Naive thymus-derived CD8-positive, alpha-beta T cell (primary cell): ENCODE measurements at regions not wholly inside any gene's neighbourhood (a gene's known extent, or its start where the extent isn't known, plus 50 kb on each side); places are given as distances from the start of the nearest gene placed in this dataset.
"Not testable (repeated sequence)": the region's sequence is repeated elsewhere in the genome, so short reads cannot be mapped to it uniquely, and the experiment has no call there.

Source experiments
- ATAC-seq, 2 donors: fragments of 150-1000 bp; cut with Tn5 transposase in 1 of 2; sonication (Bioruptor Pico), chemical (Tn5 transposase) in 1 of 2; 1 replicate in 1 of 2; 2 replicates in 1 of 2; pipeline ENCODE4 v1.10.0; 2021; ENCODE audit warnings: mild to moderate bottlenecking in 2 of 2, moderate library complexity in 2 of 2
- POLR2A ChIA-PET: fragments of 350-600 bp; sonication (Branson Sonifier 250); formaldehyde crosslinking; loops from one replicate; lab custom pipeline; 2021; ENCODE audit warnings: antibody characterized with exemption; lab: Charles Lee
- DNase-seq, 10 donors: peaks; one replicate each; pipeline versions ENCODE4 v3.0.0 to v3.0.0-alpha.2; 2020 to 2022
- H3K27ac Mint-ChIP-seq, 10 donors: one replicate each; pipeline ENCODE4 v1.8.0; 2020 to 2022; ENCODE audit warnings: mild to moderate bottlenecking in 10 of 10, mixed read lengths in 10 of 10, moderate library complexity in 4 of 10, inconsistent platforms in 1 of 10
- H3K27me3 Mint-ChIP-seq, 5 donors: one replicate each; pipeline ENCODE4 v1.8.0; 2021 to 2022; ENCODE audit warnings: mixed read lengths in 5 of 5
- H3K36me3 Mint-ChIP-seq, 3 donors: one replicate each; pipeline ENCODE4 v1.8.0; 2020 to 2022; ENCODE audit warnings: mixed read lengths in 3 of 3, mild to moderate bottlenecking in 2 of 3, inconsistent platforms in 1 of 3
- H3K4me1 Mint-ChIP-seq, 4 donors: one replicate each; pipeline ENCODE4 v1.8.0; 2021 to 2022; ENCODE audit warnings: mixed read lengths in 4 of 4
- H3K4me3 Mint-ChIP-seq, 10 donors: one replicate each; pipeline ENCODE4 v1.8.0; 2020 to 2022; ENCODE audit warnings: mild to moderate bottlenecking in 10 of 10, mixed read lengths in 10 of 10, moderate library complexity in 6 of 10, inconsistent platforms in 1 of 10
- H3K9me3 Mint-ChIP-seq, 9 donors: one replicate each; pipeline ENCODE4 v1.8.0; 2020 to 2022; ENCODE audit warnings: mixed read lengths in 9 of 9, mild to moderate bottlenecking in 3 of 9, inconsistent platforms in 1 of 9, moderate library complexity in 1 of 9

DNA sequence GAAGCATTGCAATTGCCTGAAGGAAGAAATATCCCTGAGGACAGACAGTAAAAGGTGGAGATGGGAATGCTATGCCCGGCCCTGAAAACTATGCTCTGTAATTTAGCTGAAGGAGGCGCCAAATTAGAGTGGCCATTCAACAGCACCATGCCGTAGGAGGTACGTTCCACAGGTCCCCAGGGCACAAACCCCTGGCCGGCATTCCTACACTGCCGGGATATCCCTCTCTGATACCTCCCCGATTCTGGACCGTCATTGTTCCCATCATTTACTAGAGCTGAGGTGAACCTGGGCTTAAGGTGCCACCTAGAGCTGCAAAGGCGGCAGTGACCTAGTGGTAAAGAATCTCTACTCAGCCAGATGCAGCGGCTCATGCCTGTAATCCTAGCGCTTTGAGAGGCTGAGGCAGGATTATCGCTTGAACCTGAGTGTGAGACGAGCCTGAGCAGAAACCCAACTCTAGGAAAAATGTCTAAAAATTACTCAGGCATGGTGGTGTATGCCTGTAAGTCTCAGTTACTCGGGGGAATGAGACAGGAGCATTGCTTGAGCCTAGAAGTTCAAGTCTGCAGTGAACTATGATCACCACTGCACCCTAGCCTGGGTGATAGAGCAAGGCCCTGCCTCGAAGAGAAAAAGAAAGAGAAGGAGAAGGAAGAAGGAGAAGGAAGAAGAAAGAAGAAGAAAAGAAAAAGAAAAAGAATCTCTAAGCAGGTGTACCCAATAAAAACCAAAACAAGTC is 53.0 kb upstream of the TNKS2 start:
- Mint-ChIP-seq H3K36me3 (peaks cover 3 to 11% (median 5%) of the 10 kb centered on the region in 3 donors), H3K9me3 (peaks cover 0 to 7% (median 0%) of the 10 kb centered on the region in 9 donors), H3K27me3 (peaks cover 7 to 62% (median 35%) of the 10 kb centered on the region in 5 donors), H3K27ac (no peak overlapping the region), H3K4me3 (no peak overlapping the region), H3K4me1 (no peaks in the 10 kb centered on the region)
- DNase-seq (no peak), ATAC-seq (no peak)
- POLR2A ChIA-PET = no interaction called here

- DNase-seq (no peak), ATAC-seq (no peak)
- POLR2A ChIA-PET = no interaction called here
- Mint-ChIP-seq H3K4me1 (no peaks in the 10 kb centered on the region), H3K27me3 (peaks cover 20 to 80% (median 45%) of the 10 kb centered on the region in 5 donors), H3K36me3 (peaks cover 3 to 15% (median 5%) of the 10 kb centered on the region in 3 donors), H3K9me3 (peaks cover 0 to 7% (median 0%) of the 10 kb centered on the region in 9 donors), H3K4me3 (no peak overlapping the region), H3K27ac (no peak overlapping the region)
These were observed 54.8 kb upstream of the TNKS2 start for GRCh38 chr10:91743465-91743864.

GRCh38 chr10:91742229-91742628 is 56.0 kb upstream of the TNKS2 start:
- peaks cover 28 to 92% (median 52%) of the 10 kb centered on the region in 5 donors for H3K27me3 Mint-ChIP-seq
- no peak for ATAC-seq
- peaks cover 3 to 15% (median 5%) of the 10 kb centered on the region in 3 donors for H3K36me3 Mint-ChIP-seq
- no peak overlapping the region for H3K4me3 Mint-ChIP-seq
- no peaks in the 10 kb centered on the region for H3K4me1 Mint-ChIP-seq
- H3K27ac Mint-ChIP-seq = no peak overlapping the region
- peaks cover 0 to 7% (median 0%) of the 10 kb centered on the region in 9 donors for H3K9me3 Mint-ChIP-seq
- no peak for DNase-seq
- POLR2A ChIA-PET = no interaction called here

GRCh38 chr10:91741356-91741755 is 56.9 kb upstream of the TNKS2 start:
- peaks cover 30 to 99% (median 54%) of the 10 kb centered on the region in 5 donors for H3K27me3 Mint-ChIP-seq
- peaks cover 3 to 14% (median 5%) of the 10 kb centered on the region in 3 donors for H3K36me3 Mint-ChIP-seq
- POLR2A ChIA-PET = no interaction called here
- ATAC-seq (no peak), DNase-seq (no peak)
- no peak overlapping the region for H3K4me3 Mint-ChIP-seq
- no peaks in the 10 kb centered on the region for H3K4me1 Mint-ChIP-seq
- no peak overlapping the region for H3K27ac Mint-ChIP-seq
- peaks cover 0 to 7% (median 0%) of the 10 kb centered on the region in 9 donors for H3K9me3 Mint-ChIP-seq

- H3K27me3 Mint-ChIP-seq = peaks cover 28 to 96% (median 56%) of the 10 kb centered on the region in 5 donors
These were observed 57.8 kb upstream of the TNKS2 start for GRCh38 chr10:91740353-91740924.

GRCh38 chr10:91732265-91732664 is 66.0 kb upstream of the TNKS2 start:
- H3K36me3 Mint-ChIP-seq, ATAC-seq, H3K4me1 Mint-ChIP-seq, DNase-seq, H3K4me3 Mint-ChIP-seq, POLR2A ChIA-PET: not testable (repeated sequence)
- H3K9me3 Mint-ChIP-seq = peaks cover 0 to 13% (median 0%) of the 10 kb centered on the region in 9 donors
- peaks cover 2 to 26% (median 15%) of the 10 kb centered on the region in 5 donors for H3K27me3 Mint-ChIP-seq
- H3K27ac Mint-ChIP-seq = peak overlapping the region in 1 of 10 donors; percentile 9

More at GRCh38 chr10:91740353-91740924, 57.8 kb upstream of the TNKS2 start:
- no peaks in the 10 kb centered on the region for H3K4me1 Mint-ChIP-seq
- ATAC-seq = no peak
- POLR2A ChIA-PET = no interaction called here
- H3K27ac Mint-ChIP-seq = no peak overlapping the region
- no peak for DNase-seq
- H3K36me3 Mint-ChIP-seq = peaks cover 0 to 5% (median 4%) of the 10 kb centered on the region in 3 donors
- H3K4me3 Mint-ChIP-seq = no peak overlapping the region
- H3K9me3 Mint-ChIP-seq = peaks cover 0 to 2% (median 0%) of the 10 kb centered on the region in 9 donors

- H3K27ac Mint-ChIP-seq, ATAC-seq, H3K4me3 Mint-ChIP-seq, DNase-seq, POLR2A ChIA-PET, H3K27me3 Mint-ChIP-seq, H3K36me3 Mint-ChIP-seq, H3K4me1 Mint-ChIP-seq: not testable (repeated sequence)
- peaks cover 0 to 13% (median 0%) of the 10 kb centered on the region in 9 donors for H3K9me3 Mint-ChIP-seq
These were observed 68.9 kb upstream of the TNKS2 start for GRCh38 chr10:91729339-91729738.

GRCh38 chr10:91726355-91726754 is 71.9 kb upstream of the TNKS2 start:
- Mint-ChIP-seq H3K4me1 (no peaks in the 10 kb centered on the region), H3K36me3 (no peaks in the 10 kb centered on the region), H3K27ac (no peak overlapping the region), H3K4me3 (no peak overlapping the region), H3K27me3 (peaks cover 2 to 7% (median 4%) of the 10 kb centered on the region in 5 donors), H3K9me3 (peaks cover 0 to 13% (median 0%) of the 10 kb centered on the region in 9 donors)
- POLR2A ChIA-PET = no interaction called here
- DNase-seq (no peak), ATAC-seq (no peak)

DNA sequence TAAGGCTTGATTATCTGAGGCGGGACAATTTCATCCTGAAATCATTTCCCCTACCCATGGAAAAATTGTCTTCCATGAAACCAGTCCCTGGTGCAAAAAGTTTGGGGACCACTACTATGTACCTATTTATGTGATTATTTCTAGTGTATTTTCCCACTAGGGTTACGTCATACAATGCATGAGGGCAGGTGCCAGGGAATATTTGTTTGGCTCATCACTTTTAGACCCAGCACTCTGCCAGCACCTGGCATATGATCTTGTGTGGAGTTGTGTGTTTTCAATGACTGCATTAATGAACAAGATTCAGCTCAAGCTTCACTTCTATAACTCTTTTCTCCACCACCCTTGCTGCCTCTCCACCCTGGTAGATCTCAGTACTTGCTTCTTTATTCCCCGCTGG is 73.3 kb upstream of the TNKS2 start:
- no peak overlapping the region for H3K4me3 Mint-ChIP-seq
- DNase-seq = no peak
- H3K27ac Mint-ChIP-seq = no peak overlapping the region
- H3K36me3 Mint-ChIP-seq = no peaks in the 10 kb centered on the region
- no peak for ATAC-seq
- no peaks in the 10 kb centered on the region for H3K4me1 Mint-ChIP-seq
- POLR2A ChIA-PET = no interaction called here
- peaks cover 0 to 13% (median 0%) of the 10 kb centered on the region in 9 donors for H3K9me3 Mint-ChIP-seq
- H3K27me3 Mint-ChIP-seq = peaks cover 2 to 9% (median 8%) of the 10 kb centered on the region in 5 donors

DNA sequence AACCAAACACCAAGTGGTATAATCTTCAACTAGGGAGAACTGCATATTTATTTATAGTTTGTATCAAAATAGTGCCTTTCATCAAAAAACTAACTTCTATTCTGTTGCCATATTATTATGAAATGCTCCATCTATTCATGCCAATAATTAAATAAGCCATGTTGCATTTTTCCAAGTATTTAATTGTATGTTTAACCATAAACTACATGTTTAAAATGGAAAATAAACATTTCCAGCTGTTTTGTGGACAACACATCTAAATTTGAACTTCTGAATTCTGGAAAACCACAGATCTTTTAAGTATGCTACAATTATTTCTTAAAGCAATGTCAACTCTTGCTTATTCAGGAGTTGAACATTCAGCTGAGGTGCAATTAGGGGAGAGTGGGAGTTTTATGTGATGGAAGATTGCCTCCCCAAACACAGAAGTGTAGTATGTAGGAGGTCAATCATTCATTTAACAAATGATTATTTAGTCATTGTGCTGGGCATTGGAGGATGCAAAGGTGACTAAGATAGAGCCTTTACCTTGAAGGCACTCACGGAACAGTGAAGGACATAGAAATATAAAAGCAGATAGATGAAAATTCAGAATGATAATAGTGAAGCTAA is 80.7 kb upstream of the PPP1R3C start:
- Mint-ChIP-seq H3K36me3 (peaks cover 0 to 2% (median 0%) of the 10 kb centered on the region in 3 donors), H3K9me3 (peaks cover 0 to 8% (median 0%) of the 10 kb centered on the region in 9 donors), H3K4me3 (no peak overlapping the region), H3K27ac (no peak overlapping the region), H3K27me3 (peaks cover 0 to 26% (median 15%) of the 10 kb centered on the region in 5 donors), H3K4me1 (no peaks in the 10 kb centered on the region)
- POLR2A ChIA-PET = no interaction called here
- no peak for DNase-seq
- ATAC-seq = no peak

DNA sequence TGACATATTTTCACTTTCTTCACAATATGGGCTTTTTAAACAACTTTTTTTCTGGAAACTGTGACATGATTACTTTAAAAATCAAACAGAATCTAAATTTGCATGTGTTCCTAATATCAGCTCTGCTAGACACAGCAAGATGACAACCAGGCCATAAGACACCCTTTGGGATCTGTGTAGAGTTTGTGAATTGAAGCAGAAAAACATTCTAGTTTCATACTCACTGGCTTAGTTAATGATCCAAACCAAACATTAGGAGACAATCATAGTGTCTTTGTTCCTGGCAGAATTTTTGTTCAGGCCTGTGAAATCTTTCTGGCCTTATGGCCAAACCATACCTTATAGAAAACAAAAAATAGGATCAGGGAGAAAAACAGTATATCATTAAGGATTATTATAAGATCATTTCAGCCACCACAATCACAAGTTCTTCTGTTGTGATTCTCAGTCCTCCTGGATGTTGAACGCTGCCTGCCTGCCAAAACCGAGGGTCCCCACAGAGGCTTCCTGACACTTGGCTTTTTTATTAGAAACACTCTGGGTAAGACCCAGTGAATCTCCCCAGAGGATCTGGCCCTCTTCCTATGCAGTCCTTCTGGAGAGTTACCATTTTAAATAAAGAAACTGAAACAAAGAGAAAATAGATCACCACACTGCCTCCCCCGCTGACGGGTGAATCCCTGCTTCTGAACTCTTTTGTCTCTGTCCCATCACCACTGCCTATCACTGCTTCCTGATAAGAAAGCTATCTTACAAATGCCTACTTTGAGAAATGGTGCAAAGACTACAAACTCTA is 79.2 kb upstream of the PPP1R3C start:
- no peak for ATAC-seq
- Mint-ChIP-seq H3K36me3 (peaks cover 0 to 2% (median 0%) of the 10 kb centered on the region in 3 donors), H3K4me1 (no peaks in the 10 kb centered on the region), H3K27ac (no peak overlapping the region), H3K4me3 (no peak overlapping the region), H3K27me3 (peaks cover 7 to 21% (median 11%) of the 10 kb centered on the region in 5 donors), H3K9me3 (peaks cover 0 to 8% (median 0%) of the 10 kb centered on the region in 9 donors)
- POLR2A ChIA-PET = no interaction called here
- DNase-seq = no peak

DNA sequence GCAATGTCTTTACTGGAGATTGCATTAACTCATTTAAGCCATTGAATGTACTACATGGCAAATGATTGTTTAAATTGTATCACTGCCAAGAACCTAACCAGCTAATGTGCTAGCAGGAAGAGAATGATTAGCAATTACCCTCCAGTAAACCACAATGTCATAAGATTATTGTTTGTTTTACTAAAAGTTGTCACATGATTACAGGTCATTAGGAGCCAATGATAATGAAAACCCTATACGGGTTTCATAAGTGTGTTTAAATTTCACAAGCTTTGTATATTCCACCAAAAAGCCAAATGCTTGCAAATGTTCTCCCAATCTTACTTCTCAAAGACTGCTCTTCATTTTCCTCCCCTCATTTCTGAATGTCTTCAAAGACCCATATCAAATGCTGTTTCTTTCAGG is 76.5 kb upstream of the PPP1R3C start:
- H3K27me3 Mint-ChIP-seq = peaks cover 8 to 25% (median 17%) of the 10 kb centered on the region in 5 donors
- no peak overlapping the region for H3K27ac Mint-ChIP-seq
- H3K4me1 Mint-ChIP-seq = no peaks in the 10 kb centered on the region
- H3K9me3 Mint-ChIP-seq = no peaks in the 10 kb centered on the region
- ATAC-seq (no peak), DNase-seq (no peak)
- POLR2A ChIA-PET = no interaction called here
- no peak overlapping the region for H3K4me3 Mint-ChIP-seq
- no peaks in the 10 kb centered on the region for H3K36me3 Mint-ChIP-seq
